Left ventricle myocardium inferior (tissue), 1 donor: ENCODE measurements at regions not wholly inside any gene's neighbourhood (a gene's known extent, or its start where the extent isn't known, plus 50 kb on each side); places are given as distances from the start of the nearest gene placed in this dataset.

Experiments used
- DNase-seq: peaks from one replicate; pipeline ENCODE4 v3.0.0-alpha.2; 2020
- H3K27ac ChIP-seq: fragments of 200-600 bp; replicated peaks from 2 replicates; pipeline ENCODE4 v1.8.0; 2021
- H3K27me3 ChIP-seq: fragments of 200-600 bp; 2 replicates; pipeline ENCODE4 v1.8.0; 2021; ENCODE audit warnings: low read depth
- H3K36me3 ChIP-seq: fragments of 200-600 bp; 2 replicates; pipeline ENCODE4 v1.8.0; 2021
- H3K4me1 ChIP-seq: fragments of 200-600 bp; 2 replicates; pipeline ENCODE4 v1.8.0; 2021
- H3K4me3 ChIP-seq: fragments of 200-600 bp; 2 replicates; pipeline ENCODE4 v1.8.0; 2021; ENCODE audit warnings: mild to moderate bottlenecking, moderate library complexity
- H3K9me3 ChIP-seq: fragments of 200-600 bp; replicated peaks from 2 replicates; pipeline ENCODE4 v1.8.0; 2021
- CTCF ChIP-seq: fragments of 200-600 bp; IDR thresholded peaks from 2 replicates; pipeline ENCODE4 v1.8.0; 2021; ENCODE audit warnings: antibody characterized with exemption, mild to moderate bottlenecking, borderline replicate concordance
- intact Hi-C: fragments of 100-400 bp; cut with micrococcal nuclease; formaldehyde crosslinking; loops from one replicate; pipeline ENCODE4 v1.11.0; 2022
- donor health status: DM: no; HTN: yes; CAD: no; lungs with severe emphysema.

- H3K9me3 ChIP-seq = peaks cover 9% of the 10 kb centered on the region
- no peaks in the 10 kb centered on the region for H3K4me1 ChIP-seq
- no peak overlapping the region for H3K27ac ChIP-seq
- no peak overlapping the region for H3K4me3 ChIP-seq
- TF ChIP-seq CTCF = no peak
- no peaks in the 10 kb centered on the region for H3K36me3 ChIP-seq
- peaks cover 25% of the 10 kb centered on the region for H3K27me3 ChIP-seq
- no peak for DNase-seq
- intact Hi-C loops = no loop called here
Measured at GRCh38 chr18:78071776-78072175, 822.1 kb downstream of the GALR1 start.

GRCh38 chr18:78072375-78072774 is 822.7 kb downstream of the GALR1 start:
- peaks cover 30% of the 10 kb centered on the region for H3K27me3 ChIP-seq
- no peak for DNase-seq
- intact Hi-C loops = no loop called here
- H3K4me3 ChIP-seq = no peak overlapping the region
- no peaks in the 10 kb centered on the region for H3K36me3 ChIP-seq
- TF ChIP-seq CTCF = no peak
- H3K9me3 ChIP-seq = peaks cover 3% of the 10 kb centered on the region
- H3K4me1 ChIP-seq = no peaks in the 10 kb centered on the region
- H3K27ac ChIP-seq = no peak overlapping the region

- Histone ChIP-seq H3K4me1 (no peaks in the 10 kb centered on the region), H3K36me3 (no peaks in the 10 kb centered on the region), H3K27ac (no peak overlapping the region), H3K9me3 (no peaks in the 10 kb centered on the region), H3K4me3 (no peak overlapping the region), H3K27me3 (peaks cover 37% of the 10 kb centered on the region)
- no peak for DNase-seq
- intact Hi-C loops = no loop called here
- peak; percentile 25 for TF ChIP-seq CTCF
Measured at GRCh38 chr18:78073275-78073674, 823.6 kb downstream of the GALR1 start.

- Histone ChIP-seq H3K9me3 (no peaks in the 10 kb centered on the region), H3K27ac (no peak overlapping the region), H3K4me1 (no peaks in the 10 kb centered on the region), H3K27me3 (peaks cover 43% of the 10 kb centered on the region), H3K4me3 (no peak overlapping the region), H3K36me3 (no peaks in the 10 kb centered on the region)
- intact Hi-C loops = no loop called here
- DNase-seq = no peak
- peak; percentile 19 for TF ChIP-seq CTCF
Measured at GRCh38 chr18:78074400-78075020, 824.9 kb downstream of the GALR1 start.

GRCh38 chr18:78080081-78080480 is 830.4 kb downstream of the GALR1 start:
- no peak overlapping the region for H3K27ac ChIP-seq
- intact Hi-C loops = no loop called here
- no peak for DNase-seq
- TF ChIP-seq CTCF = no peak
- H3K9me3 ChIP-seq = no peaks in the 10 kb centered on the region
- no peaks in the 10 kb centered on the region for H3K36me3 ChIP-seq
- no peaks in the 10 kb centered on the region for H3K4me1 ChIP-seq
- H3K27me3 ChIP-seq = peaks cover 51% of the 10 kb centered on the region
- H3K4me3 ChIP-seq = no peak overlapping the region

- intact Hi-C loops = no loop called here
- no peak overlapping the region for H3K27ac ChIP-seq
- peaks cover 45% of the 10 kb centered on the region for H3K27me3 ChIP-seq
- DNase-seq = no peak
- no peaks in the 10 kb centered on the region for H3K9me3 ChIP-seq
- no peaks in the 10 kb centered on the region for H3K36me3 ChIP-seq
- H3K4me3 ChIP-seq = no peak overlapping the region
- no peak for TF ChIP-seq CTCF
- H3K4me1 ChIP-seq = no peaks in the 10 kb centered on the region
Measured at GRCh38 chr18:78080761-78081160, 831.1 kb downstream of the GALR1 start.
